ENCODE measurements at regions not wholly inside any gene's neighbourhood (a gene's known extent, or its start where the extent isn't known, plus 50 kb on each side); places are given as distances from the start of the nearest gene placed in this dataset.
"Not testable (repeated sequence)": the region's sequence is repeated elsewhere in the genome, so short reads cannot be mapped to it uniquely, and the experiment has no call there.

GRCh38 chr3:104245981-104246380 lies 1120.7 kb upstream of the ALCAM start:
- no peaks in the 10 kb centered on the region for H3K36me3 ChIP-seq
- H3K27me3 ChIP-seq, result no peaks in the 10 kb centered on the region
- TF ChIP-seq, protein P1, sequence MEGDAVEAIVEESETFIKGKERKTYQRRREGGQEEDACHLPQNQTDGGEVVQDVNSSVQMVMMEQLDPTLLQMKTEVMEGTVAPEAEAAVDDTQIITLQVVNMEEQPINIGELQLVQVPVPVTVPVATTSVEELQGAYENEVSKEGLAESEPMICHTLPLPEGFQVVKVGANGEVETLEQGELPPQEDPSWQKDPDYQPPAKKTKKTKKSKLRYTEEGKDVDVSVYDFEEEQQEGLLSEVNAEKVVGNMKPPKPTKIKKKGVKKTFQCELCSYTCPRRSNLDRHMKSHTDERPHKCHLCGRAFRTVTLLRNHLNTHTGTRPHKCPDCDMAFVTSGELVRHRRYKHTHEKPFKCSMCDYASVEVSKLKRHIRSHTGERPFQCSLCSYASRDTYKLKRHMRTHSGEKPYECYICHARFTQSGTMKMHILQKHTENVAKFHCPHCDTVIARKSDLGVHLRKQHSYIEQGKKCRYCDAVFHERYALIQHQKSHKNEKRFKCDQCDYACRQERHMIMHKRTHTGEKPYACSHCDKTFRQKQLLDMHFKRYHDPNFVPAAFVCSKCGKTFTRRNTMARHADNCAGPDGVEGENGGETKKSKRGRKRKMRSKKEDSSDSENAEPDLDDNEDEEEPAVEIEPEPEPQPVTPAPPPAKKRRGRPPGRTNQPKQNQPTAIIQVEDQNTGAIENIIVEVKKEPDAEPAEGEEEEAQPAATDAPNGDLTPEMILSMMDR (IDR thresholded peaks at IDR 0.05), result no peak
- peaks cover 0 to 11% of the 10 kb centered on the region in 2 donors for H3K9me3 ChIP-seq
- intact Hi-C loops (cut with DNase I), result no loop called here
- no peak overlapping the region for H3K27ac ChIP-seq
- H3K4me1 ChIP-seq, result no peaks in the 10 kb centered on the region
- no peak overlapping the region for H3K4me3 ChIP-seq
- no peak for ATAC-seq
- no peak for DNase-seq

DNA sequence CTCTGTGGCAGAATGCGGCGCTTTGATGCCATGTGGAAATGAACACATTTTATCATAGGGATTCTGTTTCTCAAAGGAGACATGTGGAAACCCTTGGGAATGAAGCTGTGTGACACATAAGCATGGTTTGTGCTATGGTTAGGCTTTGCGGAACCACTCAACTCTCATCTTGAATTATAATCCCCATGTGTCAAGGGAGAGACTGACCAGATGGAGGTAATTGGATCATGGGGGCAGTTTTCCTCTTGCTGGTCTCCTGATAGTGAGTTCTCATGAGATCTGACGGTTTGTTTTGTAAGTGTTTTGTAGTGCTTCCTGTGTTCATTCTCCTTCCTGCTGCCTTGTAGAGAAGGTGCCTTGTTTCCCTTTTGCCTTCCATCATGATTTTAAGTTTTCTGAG lies 1109.2 kb upstream of the ALCAM start:
- no peaks in the 10 kb centered on the region for H3K36me3 ChIP-seq
- H3K4me1 ChIP-seq, result no peaks in the 10 kb centered on the region
- H3K9me3 ChIP-seq, result no peaks in the 10 kb centered on the region
- DNase-seq, result no peak
- intact Hi-C loops (cut with DNase I), result no loop called here
- H3K27me3 ChIP-seq, result no peaks in the 10 kb centered on the region
- TF ChIP-seq, protein P1 (IDR thresholded peaks at IDR 0.05), result no peak
- no peak for ATAC-seq
- no peak overlapping the region for H3K27ac ChIP-seq
- no peak overlapping the region for H3K4me3 ChIP-seq

DNA sequence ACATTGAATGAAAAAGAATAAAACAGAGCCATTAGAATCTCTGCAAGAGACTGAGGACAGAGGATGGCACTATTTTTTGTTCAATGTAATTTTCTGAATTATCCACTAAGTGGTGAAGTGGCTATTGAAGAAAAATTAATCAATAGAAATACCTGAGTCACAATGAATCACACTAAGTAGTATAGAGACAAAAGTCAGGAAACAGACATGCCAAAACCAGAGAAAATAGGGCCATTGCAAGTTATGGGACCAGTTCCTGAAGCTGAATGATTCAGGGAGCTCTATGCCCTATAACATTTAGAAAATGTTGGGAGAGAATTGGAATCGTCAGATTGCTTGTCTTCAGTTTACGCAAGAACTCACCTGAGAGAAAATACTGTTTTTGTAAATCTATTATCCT lies 1103.2 kb upstream of the ALCAM start:
- TF ChIP-seq, protein P1 (IDR thresholded peaks at IDR 0.05), result no peak
- ATAC-seq (no peak), DNase-seq (no peak)
- Histone ChIP-seq H3K9me3 (no peaks in the 10 kb centered on the region), H3K27me3 (no peaks in the 10 kb centered on the region), H3K36me3 (no peaks in the 10 kb centered on the region), H3K4me1 (no peaks in the 10 kb centered on the region), H3K27ac (no peak overlapping the region), H3K4me3 (no peak overlapping the region)
- intact Hi-C loops (cut with DNase I), result no loop called here

DNA sequence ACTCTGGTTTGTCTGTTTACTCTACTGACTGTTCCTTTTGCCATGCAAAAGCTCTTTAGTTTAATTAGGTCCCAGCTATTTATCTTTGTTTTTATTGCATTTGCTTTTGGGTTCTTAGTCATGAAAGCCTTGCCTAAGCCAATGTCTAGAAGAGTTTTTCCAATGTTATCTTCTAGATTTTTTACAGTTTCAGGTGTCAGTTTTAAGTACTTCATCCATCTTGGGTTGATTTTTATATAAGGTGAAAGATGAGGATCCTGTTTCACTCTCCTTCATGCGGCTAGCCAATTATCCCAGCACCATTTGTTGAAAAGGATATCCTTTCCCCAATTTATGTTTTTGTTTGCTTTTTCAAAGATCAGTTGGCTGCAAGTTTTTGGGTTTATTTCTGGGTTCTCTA lies 1100.5 kb upstream of the ALCAM start:
- ATAC-seq; intact Hi-C loops (cut with DNase I): not testable (repeated sequence)

DNA sequence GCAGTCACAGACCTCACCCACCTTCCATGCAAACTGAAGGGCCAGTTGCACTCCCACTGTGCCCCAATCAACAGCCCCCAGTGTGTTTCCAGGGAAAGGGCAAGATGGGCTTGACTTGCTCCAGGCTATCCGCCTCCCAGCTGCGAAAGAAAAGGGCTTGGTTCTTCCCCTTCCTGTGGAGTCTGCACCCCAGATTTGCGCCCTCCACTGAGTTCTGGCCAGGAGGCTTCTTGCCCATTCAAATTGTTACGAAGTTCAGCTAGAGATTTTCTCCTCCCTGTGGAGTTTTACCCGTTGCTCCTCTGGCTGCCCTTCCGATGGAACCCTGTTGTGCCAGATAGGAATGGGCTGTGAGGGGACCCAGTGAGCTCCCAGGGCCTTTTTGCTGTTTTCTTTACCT lies 1096.9 kb upstream of the ALCAM start:
- ATAC-seq, result no peak
- Histone ChIP-seq H3K27me3 (no peaks in the 10 kb centered on the region), H3K27ac (no peak overlapping the region), H3K4me3 (no peak overlapping the region), H3K9me3 (peaks cover 0 to 11% of the 10 kb centered on the region in 2 donors), H3K36me3 (no peaks in the 10 kb centered on the region), H3K4me1 (no peaks in the 10 kb centered on the region)
- DNase-seq, result peak in 1 of 4 donors; percentile 11
- TF ChIP-seq, protein P1 (IDR thresholded peaks at IDR 0.05), result no peak
- intact Hi-C loops (cut with DNase I), result no loop called here

More for the DNA sequence above, 1100.5 kb upstream of the ALCAM start:
- not testable (repeated sequence) for H3K27ac ChIP-seq, H3K9me3 ChIP-seq, DNase-seq, H3K36me3 ChIP-seq, H3K27me3 ChIP-seq, H3K4me1 ChIP-seq, H3K4me3 ChIP-seq

- no peaks in the 10 kb centered on the region for H3K36me3 ChIP-seq
- TF ChIP-seq, protein P1 (IDR thresholded peaks at IDR 0.05), result peak; percentile 47 to 53
- peak in 1 of 4 donors; percentile 22 for DNase-seq
- no peaks in the 10 kb centered on the region for H3K27me3 ChIP-seq
- H3K4me3 ChIP-seq, result no peak overlapping the region
- peak; percentile 55 for ATAC-seq
- H3K4me1 ChIP-seq, result no peaks in the 10 kb centered on the region
- no peak overlapping the region for H3K27ac ChIP-seq
- intact Hi-C loops (cut with DNase I), result no loop called here
- H3K9me3 ChIP-seq, result peaks cover 0 to 41% of the 10 kb centered on the region in 2 donors
Observed at GRCh38 chr3:104273046-104273649, 1093.6 kb upstream of the ALCAM start.

Data from left lung (tissue), 4 donors.